Neural progenitor cell (in vitro differentiated cells): ENCODE measurements at regions not wholly inside any gene's neighbourhood (a gene's known extent, or its start where the extent isn't known, plus 50 kb on each side); places are given as distances from the start of the nearest gene placed in this dataset.

Source experiments
- CTCF ChIP-seq: fragments of 200-600 bp; sonication (generic); IDR thresholded peaks from 2 replicates; pipeline ENCODE4 v1.5.1; 2017; ENCODE audit warnings: antibody characterized with exemption, mild to moderate bottlenecking
- EZH2 ChIP-seq: fragments of 200-600 bp; sonication (generic); IDR thresholded peaks from 2 replicates; pipeline ENCODE4 v1.6.1; 2017; ENCODE audit warnings: antibody characterized with exemption, mild to moderate bottlenecking, moderate library complexity

DNA sequence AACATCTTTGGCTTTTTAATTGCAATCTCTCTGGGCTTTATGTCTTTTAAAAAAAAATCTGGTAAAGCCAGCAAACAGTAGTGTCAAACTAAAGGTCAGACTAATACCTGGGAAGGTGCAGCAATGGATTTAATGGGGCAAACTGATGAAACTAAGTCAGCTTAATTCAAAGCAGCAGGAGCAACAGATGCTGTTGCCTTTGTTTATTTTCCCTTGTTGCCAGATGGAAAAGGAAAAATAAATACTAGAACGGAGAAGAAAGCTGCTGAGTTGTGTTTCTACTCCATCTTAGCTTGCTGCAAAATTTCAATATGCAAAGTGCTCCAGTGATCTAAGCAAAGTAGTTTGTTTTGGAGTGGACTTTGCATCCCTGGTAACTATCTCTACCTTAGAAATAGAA is 1097.8 kb downstream of the PCDH17 start:
- TF ChIP-seq CTCF (no peak), EZH2 (no peak)
